ENCODE measurements at regions not wholly inside any gene's neighbourhood (a gene's known extent, or its start where the extent isn't known, plus 50 kb on each side); places are given as distances from the start of the nearest gene placed in this dataset.

- TF ChIP-seq CTCF (conservative IDR thresholded peaks at IDR 0.05; ENCODE audit: low read depth in 2 of 2) = no peak
Measured at GRCh38 chr13:111036665-111037064, 78.4 kb upstream of the ARHGEF7 start (continued).

GRCh38 chr13:111035861-111036260, 79.2 kb upstream of the ARHGEF7 start:
- Histone ChIP-seq H3K79me2 (replicated peaks; ENCODE audit: insufficient read depth) (no peaks in the 10 kb centered on the region), H3F3A (replicated peaks; ENCODE audit: low read depth) (no peaks in the 10 kb centered on the region), H3K4me1 (ENCODE audit: insufficient read depth) (no peaks in the 10 kb centered on the region; the same call in 1 of the 2 replicates), H3K27ac (ENCODE audit: low read depth) (no peak overlapping the region), H4K20me1 (replicated peaks; ENCODE audit: insufficient read depth) (no peaks in the 10 kb centered on the region), H3K36me3 (ENCODE audit: insufficient read depth) (no peaks in the 10 kb centered on the region), H3K4me2 (no peak overlapping the region), H2AFZ (no peak overlapping the region), H3K4me3 (no peak overlapping the region), H3K9me2 (ENCODE audit: insufficient read depth) (peaks cover 4% of the 10 kb centered on the region; the same call in 1 of the 2 replicates), H3K27me3 (ENCODE audit: insufficient read depth) (no peaks in the 10 kb centered on the region)
- Mint-ChIP-seq H3K9me3 (no peaks in the 10 kb centered on the region), H3K36me3 (ENCODE audit: low read depth) (no peaks in the 10 kb centered on the region; the same call in 2 of the 3 replicates), H3K27me3 (ENCODE audit: insufficient read depth, low read depth, poor library complexity) (no peaks in the 10 kb centered on the region), H3K4me3 (no peak overlapping the region), H3K27ac (no peak overlapping the region), H3K4me1 (peaks cover 5% of the 10 kb centered on the region; the same call in 2 of the 3 replicates)
- no peak for ATAC-seq
- DNase-seq (ENCODE audit: low spot score) = no peak
- TF ChIP-seq EZH2phosphoT487 (IDR thresholded peaks at IDR 0.05; ENCODE audit: unreplicated experiment) (no peak), NANOG (IDR thresholded peaks at IDR 0.05; ENCODE audit: borderline replicate concordance) (no peak), POLR2AphosphoS5 (IDR thresholded peaks at IDR 0.05; ENCODE audit: low read depth) (no peak), ETS1 (IDR thresholded peaks at IDR 0.05) (no peak), REST (IDR thresholded peaks at IDR 0.05; ENCODE audit: unreplicated experiment) (no peak), JUNB (IDR thresholded peaks at IDR 0.05; ENCODE audit: unreplicated experiment) (no peak), CREB1 (CRISPR knock-in tag; IDR thresholded peaks at IDR 0.05; ENCODE audit: low read depth) (no peak), ZNF462 (CRISPR knock-in tag; IDR thresholded peaks at IDR 0.05) (no peak), CTCF (conservative IDR thresholded peaks at IDR 0.05; ENCODE audit: low read depth in 2 of 2) (no peak), EZH2 (IDR thresholded peaks at IDR 0.05; ENCODE audit: low read depth, unreplicated experiment) (no peak)

All from GM23338 (cell line).